Renal cortex interstitium (tissue), 11 donors: ENCODE measurements at regions not wholly inside any gene's neighbourhood (a gene's known extent, or its start where the extent isn't known, plus 50 kb on each side); places are given as distances from the start of the nearest gene placed in this dataset.
"Not testable (repeated sequence)": the region's sequence is repeated elsewhere in the genome, so short reads cannot be mapped to it uniquely, and the experiment has no call there.

ENCODE experiments used
- DNase-seq, 11 donors: peaks; one replicate each; pipeline ENCODE4 v3.0.0-alpha.2; 2013; ENCODE audit warnings: low read depth in 9 of 11, low spot score in 4 of 11; ENCODE audit errors: extremely low read depth in 1 of 11

DNA sequence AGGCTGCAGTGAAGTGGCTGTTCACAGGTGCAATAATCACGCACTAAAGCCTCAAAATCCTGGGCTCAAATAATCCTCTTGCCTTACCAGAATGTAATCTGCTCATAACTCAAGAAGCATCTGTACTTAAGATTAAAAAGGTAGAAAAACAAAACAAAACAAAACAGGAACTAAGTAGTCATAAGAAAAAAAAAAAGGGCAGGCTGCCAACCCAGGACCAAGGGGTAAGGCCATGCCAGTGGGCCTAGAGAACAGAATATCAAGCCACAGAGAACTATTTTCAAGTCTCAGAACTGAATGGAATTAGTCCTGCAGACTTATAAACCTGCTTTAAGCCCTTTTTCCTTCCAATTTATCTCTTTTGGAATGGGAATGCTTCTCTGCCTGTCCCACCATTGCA, 64.8 kb upstream of the TBC1D3K start:
- DNase-seq: no peak

GRCh38 chr17:37858391-37858790, 65.8 kb upstream of the TBC1D3K start:
- DNase-seq: not testable (repeated sequence)

DNA sequence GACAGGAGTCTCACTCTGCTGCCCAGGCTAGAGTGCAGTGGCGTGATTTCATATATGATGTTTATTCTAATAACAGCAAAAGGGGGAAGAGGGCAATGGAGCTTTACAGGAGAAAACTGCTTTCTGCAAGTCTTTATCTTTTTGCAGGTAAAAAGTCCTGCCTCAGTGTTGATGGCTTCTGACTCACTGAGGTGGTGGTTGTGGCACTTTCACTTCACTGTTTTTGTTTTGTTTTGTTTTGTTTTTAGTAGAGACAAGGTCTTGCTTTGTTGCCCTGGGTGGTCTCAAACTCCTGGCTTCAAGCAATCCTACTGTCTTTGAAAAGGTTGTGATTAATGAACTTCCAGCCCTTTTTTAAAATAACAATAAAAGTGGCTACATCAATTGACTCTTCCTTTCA, 68.0 kb upstream of the TBC1D3K start:
- no peak for DNase-seq

DNA sequence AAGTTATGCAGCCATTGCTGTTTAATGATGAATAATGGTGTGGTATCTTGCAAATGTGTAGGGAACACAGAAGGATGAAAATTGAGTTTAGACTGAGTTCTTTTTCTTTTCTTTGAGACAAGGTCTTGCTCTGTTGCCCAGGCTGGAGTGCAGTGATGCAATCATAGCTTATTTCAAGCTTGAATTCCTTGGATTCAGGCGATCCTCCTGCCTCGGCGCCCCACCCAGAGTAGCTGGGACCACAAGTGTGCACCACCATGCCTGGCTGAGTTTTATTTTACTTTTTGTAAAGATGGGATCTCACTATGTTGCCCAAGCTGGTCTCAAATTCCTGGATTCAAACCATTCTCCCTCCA, 74.6 kb upstream of the TBC1D3K start:
- no peak for DNase-seq

- DNase-seq: no peak
These were observed 75.3 kb upstream of the TBC1D3K start for GRCh38 chr17:37848690-37849616.

DNA sequence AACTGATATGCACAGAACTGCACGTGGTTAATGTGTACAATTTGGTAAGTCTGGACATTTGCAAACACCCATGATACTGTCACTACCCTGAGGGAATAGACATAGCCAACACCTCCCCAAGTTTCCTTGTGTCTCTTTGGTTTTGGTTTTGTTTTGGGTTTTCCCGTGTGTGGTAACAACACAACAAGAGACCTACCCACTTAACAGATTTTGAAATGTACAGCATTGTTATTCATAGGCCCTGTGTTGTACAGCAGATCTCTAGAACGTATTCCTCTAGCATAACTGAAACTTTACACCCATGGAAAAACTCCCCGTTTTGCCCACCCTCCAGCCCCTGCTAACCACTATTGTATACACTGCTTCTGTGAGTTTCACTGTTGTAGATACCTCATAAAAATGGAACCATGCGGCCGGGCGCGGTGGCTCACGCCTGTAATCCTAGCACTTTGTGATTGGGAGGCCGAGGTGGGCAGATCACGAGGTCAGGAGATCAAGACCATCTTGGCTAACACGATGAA, 76.3 kb upstream of the TBC1D3K start:
- DNase-seq: no peak

GRCh38 chr17:37847102-37847501, 77.1 kb upstream of the TBC1D3K start:
- no peak for DNase-seq

DNA sequence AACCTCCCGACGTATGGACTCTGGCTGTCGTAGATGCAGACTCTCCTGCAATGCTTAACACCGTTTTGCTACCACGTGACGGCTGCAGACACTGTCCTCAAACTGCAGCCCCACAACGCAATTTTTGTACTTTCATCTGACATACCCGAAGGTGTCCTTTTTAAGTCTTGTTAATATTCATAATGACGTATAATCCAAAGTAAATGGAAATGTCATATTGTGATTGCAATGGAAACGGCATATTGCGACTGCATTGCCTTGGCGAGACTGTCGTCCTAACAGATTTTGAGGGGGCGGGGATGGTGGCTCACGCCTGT, 79.3 kb upstream of the TBC1D3K start:
- no peak for DNase-seq

- no peak for DNase-seq
These were observed 79.8 kb upstream of the TBC1D3K start for GRCh38 chr17:37844158-37844976.

- DNase-seq: no peak
These were observed 81.8 kb upstream of the TBC1D3K start for GRCh38 chr17:37842401-37842800.

DNA sequence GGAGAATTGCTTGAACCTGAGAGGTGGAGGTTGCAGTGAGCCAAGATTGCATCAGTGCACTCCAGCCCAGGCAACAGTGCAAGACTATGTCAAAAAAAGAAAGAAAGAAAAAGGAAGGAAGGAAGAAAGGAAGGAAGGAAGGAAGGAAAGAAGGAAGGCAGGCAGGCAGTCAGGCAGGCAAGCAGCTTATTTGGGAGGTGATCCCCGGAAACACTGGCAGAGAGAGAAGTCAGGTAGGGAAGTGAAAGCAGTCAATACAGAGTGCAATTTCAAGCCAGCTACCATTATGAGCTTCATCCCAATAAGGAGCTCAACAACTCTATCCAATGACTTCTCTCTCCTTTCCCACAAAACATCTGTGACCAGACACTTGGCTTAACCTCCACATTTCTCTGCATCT, 83.0 kb upstream of the TBC1D3K start:
- no peak for DNase-seq

DNA sequence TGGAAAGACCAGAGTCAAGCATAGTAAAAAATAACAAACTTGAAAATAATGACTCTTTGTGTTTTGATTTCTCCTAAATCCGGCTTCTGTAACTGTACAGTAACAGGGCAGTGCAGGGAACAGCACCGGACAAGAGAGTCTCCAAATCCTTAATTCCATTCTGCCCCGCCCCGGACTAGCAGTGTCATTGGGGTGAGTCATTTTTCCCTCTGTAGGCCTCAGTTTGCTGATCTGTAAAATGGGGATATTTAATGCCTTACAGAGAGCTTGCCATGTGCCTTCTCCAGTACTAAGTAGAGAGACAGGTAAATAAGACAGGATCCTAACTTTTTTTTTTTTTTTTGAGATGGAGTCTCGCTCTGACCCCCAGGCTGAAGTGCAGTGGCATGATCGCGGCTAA, 83.6 kb upstream of the TBC1D3K start:
- DNase-seq: no peak

- no peak for DNase-seq
These were observed 84.8 kb upstream of the TBC1D3K start for GRCh38 chr17:37839196-37839978.

DNA sequence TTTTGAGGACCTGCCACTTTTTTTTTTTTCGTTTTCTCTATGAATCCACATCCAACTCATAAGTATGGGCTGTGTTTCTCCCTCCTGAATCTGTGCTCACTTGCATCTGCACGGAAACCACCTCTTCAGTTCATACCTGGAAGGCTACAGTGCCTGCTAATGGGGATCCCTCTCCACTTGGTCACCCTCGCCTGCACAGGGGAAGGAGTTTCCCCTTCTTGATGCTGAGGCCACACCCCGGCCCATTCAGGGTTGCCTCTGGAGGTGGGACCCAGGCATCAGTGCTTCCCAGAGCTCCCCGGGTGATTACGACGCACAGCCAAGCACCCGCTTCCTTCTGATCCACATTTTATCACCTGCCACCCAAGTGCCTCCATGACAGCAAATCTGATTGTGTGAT, 85.9 kb upstream of the TBC1D3K start:
- DNase-seq: no peak

GRCh38 chr17:37836593-37836992, 87.6 kb upstream of the TBC1D3K start:
- DNase-seq: no peak

- no peak for DNase-seq
These were observed 89.3 kb upstream of the HNF1B start for GRCh38 chr17:37834168-37834567.

DNA sequence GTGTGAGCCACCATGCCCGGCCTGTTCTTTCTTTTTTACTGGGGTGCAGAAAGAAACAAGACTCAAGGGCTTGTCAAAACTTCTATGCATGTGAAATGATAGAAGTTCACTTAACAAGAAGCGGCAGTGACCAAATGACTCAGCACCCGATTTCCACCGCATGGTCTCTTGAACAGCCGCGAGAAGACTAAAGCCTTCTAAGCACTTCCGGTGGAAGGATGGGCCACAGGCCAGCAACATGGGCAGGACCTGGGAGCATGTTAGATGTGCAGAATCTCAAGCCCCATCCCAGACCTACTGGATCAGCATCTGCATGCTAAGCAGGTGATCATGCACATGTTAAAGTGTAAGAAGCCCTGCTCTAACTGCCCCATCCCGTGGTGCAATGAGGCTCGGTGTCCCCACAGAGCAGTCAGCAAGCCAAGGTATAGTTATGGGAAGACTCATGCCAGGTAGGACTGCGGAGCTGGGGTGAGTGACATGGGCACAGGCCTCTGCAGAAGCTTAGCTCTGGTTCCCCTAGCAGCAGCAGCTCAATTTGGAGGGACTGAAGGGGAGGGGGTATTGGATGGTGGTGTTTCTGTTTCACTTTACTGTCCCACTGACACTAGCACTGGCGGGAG, 88.5 kb upstream of the HNF1B start:
- DNase-seq: no peak

DNA sequence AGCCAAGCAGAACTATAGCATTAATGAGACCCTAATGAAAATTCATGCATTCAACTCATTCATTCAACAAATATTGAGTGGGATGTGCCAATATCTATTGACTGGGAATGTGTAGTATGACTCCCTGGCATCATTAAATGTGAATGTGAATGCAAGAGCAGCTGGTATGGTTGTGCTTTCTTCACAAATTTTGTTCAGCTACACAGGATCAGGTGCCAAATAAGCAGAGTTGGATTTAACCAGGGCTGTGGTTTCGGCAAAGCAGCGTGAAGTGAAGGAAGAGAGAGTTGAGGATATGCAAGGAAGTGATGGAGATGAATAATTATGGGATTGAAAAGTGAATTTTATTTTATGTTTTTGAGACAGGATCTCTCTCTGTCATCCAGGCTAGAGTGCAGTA, 87.1 kb upstream of the HNF1B start:
- no peak for DNase-seq

- DNase-seq: no peak
These were observed 86.6 kb upstream of the HNF1B start for GRCh38 chr17:37831492-37831891.
